AG09319 (cell line): ENCODE measurements at regions not wholly inside any gene's neighbourhood (a gene's known extent, or its start where the extent isn't known, plus 50 kb on each side); places are given as distances from the start of the nearest gene placed in this dataset.

Experiments used
- DNase-seq: peaks from one replicate; pipeline ENCODE4 v3.0.0-alpha.2; 2010; ENCODE audit warnings: low read depth; ENCODE audit errors: extremely low read depth
- TF ChIP-seq, protein P1 (sequence below): IDR thresholded peaks from 2 replicates; pipeline ENCODE4 v1.5.1; 2011; ENCODE audit warnings: low read depth, mild to moderate bottlenecking, inconsistent platforms, low read length, moderate library complexity

DNA sequence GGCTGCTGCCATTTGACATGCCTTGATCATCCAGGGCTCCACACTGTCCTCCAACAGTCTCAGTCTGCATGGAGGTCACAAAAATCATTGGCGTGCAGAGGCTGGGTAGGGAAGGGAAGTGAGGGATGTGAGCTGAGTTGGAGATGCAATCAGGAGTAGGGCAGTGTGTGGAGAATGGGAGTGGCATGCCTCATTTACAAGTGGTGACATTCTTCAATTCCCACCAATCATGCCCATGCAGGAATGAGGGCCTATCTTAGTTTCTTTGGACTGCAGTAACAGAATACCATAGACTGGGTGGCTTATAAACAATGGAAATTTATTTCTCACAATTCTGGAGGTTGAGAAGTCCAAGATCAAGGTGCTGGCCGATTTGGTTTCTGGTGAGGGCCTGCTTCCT is 94.9 kb upstream of the PJA1 start:
- no peak for DNase-seq
- TF ChIP-seq, protein P1, sequence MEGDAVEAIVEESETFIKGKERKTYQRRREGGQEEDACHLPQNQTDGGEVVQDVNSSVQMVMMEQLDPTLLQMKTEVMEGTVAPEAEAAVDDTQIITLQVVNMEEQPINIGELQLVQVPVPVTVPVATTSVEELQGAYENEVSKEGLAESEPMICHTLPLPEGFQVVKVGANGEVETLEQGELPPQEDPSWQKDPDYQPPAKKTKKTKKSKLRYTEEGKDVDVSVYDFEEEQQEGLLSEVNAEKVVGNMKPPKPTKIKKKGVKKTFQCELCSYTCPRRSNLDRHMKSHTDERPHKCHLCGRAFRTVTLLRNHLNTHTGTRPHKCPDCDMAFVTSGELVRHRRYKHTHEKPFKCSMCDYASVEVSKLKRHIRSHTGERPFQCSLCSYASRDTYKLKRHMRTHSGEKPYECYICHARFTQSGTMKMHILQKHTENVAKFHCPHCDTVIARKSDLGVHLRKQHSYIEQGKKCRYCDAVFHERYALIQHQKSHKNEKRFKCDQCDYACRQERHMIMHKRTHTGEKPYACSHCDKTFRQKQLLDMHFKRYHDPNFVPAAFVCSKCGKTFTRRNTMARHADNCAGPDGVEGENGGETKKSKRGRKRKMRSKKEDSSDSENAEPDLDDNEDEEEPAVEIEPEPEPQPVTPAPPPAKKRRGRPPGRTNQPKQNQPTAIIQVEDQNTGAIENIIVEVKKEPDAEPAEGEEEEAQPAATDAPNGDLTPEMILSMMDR, result no peak

DNA sequence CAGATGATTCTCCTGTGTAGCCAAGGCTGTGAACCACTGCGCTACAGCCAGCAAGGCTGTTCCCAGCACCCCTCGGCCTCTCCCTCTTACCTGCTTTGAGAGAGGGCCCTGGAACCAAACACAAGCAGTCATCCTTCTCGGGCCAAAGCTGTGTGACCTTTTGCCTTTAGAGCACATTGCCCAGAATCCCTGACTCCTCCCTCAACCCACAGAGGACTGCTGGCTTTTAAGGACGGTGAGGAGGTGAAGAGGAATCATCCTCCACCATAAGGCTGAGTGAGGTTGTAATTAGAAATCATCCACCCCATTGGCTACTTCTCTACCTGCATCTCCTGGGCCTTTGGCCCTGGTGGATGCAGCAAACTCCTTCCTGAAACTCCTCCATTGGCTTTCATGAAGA is 93.6 kb upstream of the PJA1 start:
- TF ChIP-seq, protein P1, result no peak
- DNase-seq, result no peak

DNA sequence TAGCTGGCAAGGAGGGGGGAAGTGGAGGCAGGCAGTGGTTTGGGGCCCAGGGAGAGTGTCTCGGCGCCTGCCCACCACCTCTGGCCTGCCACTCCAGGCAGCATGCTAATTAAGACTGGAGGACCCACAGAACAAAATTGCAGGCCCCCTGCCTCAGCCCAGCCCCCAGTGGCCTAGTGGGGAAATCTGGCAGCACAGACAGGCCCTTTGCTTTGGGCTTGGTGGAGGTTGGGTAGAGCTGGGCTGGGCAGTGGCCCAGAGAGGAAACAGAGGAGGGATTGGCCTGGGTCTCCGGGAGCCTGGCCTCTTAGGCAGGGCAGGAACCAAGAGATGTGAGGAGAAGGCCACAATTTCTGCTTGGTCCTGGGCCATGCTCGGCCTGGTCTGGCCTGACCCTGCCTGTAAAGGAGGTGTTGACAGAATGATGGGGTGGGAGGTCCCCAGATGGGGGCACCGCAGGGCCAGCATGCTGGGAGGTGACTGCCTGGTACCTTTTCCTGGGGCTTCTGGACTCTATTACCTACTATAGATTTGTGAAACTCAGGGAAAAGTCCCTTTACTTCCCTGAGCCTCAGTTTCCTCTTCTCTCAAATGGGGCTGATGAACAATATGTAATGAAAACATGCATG is 92.4 kb upstream of the PJA1 start:
- TF ChIP-seq, protein P1, result no peak
- DNase-seq, result no peak

DNA sequence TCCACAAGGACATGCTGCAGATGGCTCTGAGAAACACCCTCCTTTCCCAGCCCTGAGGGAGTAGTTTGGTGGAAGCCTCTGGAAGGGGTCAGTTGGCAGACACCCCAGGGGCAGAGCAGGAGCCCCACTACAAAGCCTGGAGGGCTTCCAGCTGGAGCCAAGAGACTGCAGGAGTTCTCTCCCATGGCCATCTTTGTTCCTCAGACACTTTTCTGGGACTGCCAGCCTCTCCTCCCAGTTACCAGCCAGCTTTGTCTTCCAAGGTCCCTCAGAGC is 91.0 kb upstream of the PJA1 start:
- DNase-seq, result no peak

DNA sequence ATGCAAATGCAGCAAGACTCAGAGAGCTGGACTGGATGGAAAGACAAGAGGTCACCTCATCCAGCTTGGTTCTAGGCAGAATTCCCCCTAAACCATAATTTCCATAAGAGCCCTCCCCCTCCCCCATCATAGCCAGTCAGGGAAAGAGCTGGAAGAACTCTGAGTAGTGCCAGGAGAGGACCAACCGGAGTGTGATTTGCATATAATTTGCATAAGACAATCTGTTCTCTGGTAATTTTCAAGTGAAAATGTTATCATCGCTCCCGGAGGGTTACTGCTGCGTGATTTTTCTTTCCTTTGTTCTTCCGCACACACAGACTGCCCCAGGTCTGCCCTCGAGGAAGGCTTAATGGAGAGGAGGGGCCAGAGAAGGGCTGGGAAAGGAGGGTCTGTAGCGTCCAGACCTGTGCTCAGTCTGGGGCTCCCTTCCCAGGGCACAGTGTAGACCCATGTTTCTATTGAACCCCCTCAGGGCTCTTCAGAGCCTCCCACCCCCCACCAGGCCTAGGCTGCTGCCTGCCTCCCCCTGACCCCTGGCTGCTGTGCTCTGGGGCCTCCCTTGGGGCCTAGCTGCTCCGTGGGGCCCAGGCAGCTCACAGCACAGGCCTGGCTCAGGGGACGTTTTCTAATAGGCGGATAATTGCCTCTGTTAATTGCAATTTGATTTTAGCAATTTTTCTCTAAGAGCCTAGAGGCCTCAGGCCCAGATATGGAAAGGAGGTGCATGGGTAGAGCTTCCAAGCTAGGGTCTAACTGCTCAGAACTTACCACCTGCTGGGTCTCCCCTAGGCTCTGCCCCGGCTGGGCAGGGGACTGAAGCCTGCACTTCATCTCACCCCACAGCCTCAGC is 90.4 kb upstream of the PJA1 start:
- TF ChIP-seq, protein P1, result no peak

More for the DNA sequence above, 91.0 kb upstream of the PJA1 start:
- TF ChIP-seq, protein P1, result no peak

DNA sequence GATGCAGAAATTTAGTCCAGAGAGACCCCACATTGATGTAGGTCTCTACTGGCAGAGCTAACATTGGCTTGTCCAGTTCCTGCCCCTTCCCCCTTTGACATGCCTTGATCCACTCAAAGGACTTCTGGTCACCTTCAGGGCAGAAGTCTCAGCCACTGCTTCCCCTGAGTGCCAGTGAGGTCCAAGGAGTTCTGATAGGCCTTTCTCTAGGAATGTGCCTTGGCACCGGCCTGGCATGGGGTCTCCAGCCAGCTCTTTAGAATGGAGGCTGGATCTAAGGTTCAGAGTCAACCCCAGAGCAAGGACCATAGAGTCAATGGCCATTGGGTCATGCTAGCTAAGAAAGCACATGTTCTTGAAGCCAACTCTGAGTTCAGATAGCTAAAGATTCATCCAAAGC is 88.6 kb upstream of the PJA1 start:
- TF ChIP-seq, protein P1, result no peak
- DNase-seq, result no peak

More for the DNA sequence above, 90.4 kb upstream of the PJA1 start:
- no peak for DNase-seq

DNA sequence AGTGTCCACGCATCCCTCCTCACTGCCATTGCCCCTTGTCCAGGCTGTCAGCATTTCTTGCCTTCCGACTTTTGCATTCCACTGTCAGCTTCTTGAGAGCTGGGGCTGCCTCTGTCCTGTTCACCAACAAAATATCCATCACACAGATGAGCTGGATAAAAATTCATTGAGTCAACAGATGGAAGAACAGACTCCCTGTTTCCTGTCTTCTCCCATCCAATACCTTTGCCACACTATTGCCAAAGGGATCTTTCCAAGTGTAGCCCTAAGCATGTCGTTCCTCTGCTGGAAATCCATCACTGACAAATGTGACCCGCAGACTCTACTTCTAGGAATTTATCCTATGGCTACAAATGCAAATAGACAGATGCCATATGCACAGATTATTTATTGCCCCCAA is 78.0 kb upstream of the PJA1 start:
- no peak for DNase-seq
- TF ChIP-seq, protein P1, result no peak
